Parathyroid adenoma (tissue), 2 donors: ENCODE measurements at regions not wholly inside any gene's neighbourhood (a gene's known extent, or its start where the extent isn't known, plus 50 kb on each side); places are given as distances from the start of the nearest gene placed in this dataset.

Experiments used
- H2AFZ ChIP-seq: fragments of 300-600 bp; sonication (generic); one replicate; pipeline ENCODE4 v1.7.0; 2017; ENCODE audit warnings: antibody characterized with exemption, mild to moderate bottlenecking
- H3K27ac ChIP-seq: fragments of 300-600 bp; sonication (generic); one replicate; pipeline ENCODE4 v1.7.0; 2017
- H3K27me3 ChIP-seq: fragments of 300-600 bp; sonication (generic); one replicate; pipeline ENCODE4 v1.7.0; 2017; ENCODE audit warnings: low read length; ENCODE audit not compliant: control insufficient read depth, insufficient read depth
- H3K36me3 ChIP-seq: fragments of 300-600 bp; sonication (generic); one replicate; pipeline ENCODE4 v1.7.0; 2017; ENCODE audit warnings: low read length; ENCODE audit not compliant: control insufficient read depth, insufficient read depth
- H3K4me1 ChIP-seq: fragments of 300-600 bp; sonication (generic); one replicate; pipeline ENCODE4 v1.7.0; 2017; ENCODE audit warnings: control low read depth
- H3K4me2 ChIP-seq: fragments of 300-600 bp; sonication (generic); one replicate; pipeline ENCODE4 v1.7.0; 2017; ENCODE audit warnings: low read length
- H3K4me3 ChIP-seq: fragments of 300-600 bp; sonication (generic); one replicate; pipeline ENCODE4 v1.7.0; 2017; ENCODE audit warnings: low read depth, low read length
- H3K79me2 ChIP-seq: fragments of 300-600 bp; sonication (generic); one replicate; pipeline ENCODE4 v1.7.0; 2017; ENCODE audit warnings: control low read depth
- H3K9ac ChIP-seq: fragments of 300-600 bp; sonication (generic); one replicate; pipeline ENCODE4 v1.7.0; 2017; ENCODE audit warnings: mild to moderate bottlenecking
- H3K9me3 ChIP-seq: fragments of 300-600 bp; sonication (generic); one replicate; pipeline ENCODE4 v1.7.0; 2017; ENCODE audit warnings: low read length; ENCODE audit not compliant: control insufficient read depth
- CTCF ChIP-seq: fragments of 300-600 bp; sonication (generic); IDR thresholded peaks from one replicate; pipeline ENCODE4 v1.7.0; 2017; ENCODE audit warnings: antibody characterized with exemption, mild to moderate bottlenecking
- donor health status: primary hyperparathyroidism.

GRCh38 chr6:167493976-167494697 is 169.3 kb downstream of the TTLL2 start:
- Histone ChIP-seq H3K27me3 (peaks cover 3% of the 10 kb centered on the region), H3K4me1 (no peaks in the 10 kb centered on the region), H2AFZ (peak overlapping the region; percentile 22), H3K4me2 (no peak overlapping the region), H3K27ac (no peak overlapping the region), H3K4me3 (no peak overlapping the region), H3K36me3 (no peaks in the 10 kb centered on the region), H3K79me2 (no peaks in the 10 kb centered on the region), H3K9me3 (no peaks in the 10 kb centered on the region), H3K9ac (no peak overlapping the region)
- TF ChIP-seq CTCF, result no peak

GRCh38 chr6:167494698-167495435 is 170.0 kb downstream of the TTLL2 start:
- Histone ChIP-seq H3K9ac (no peak overlapping the region), H3K27ac (no peak overlapping the region), H3K4me2 (no peak overlapping the region), H3K4me1 (no peaks in the 10 kb centered on the region), H3K79me2 (no peaks in the 10 kb centered on the region), H3K4me3 (no peak overlapping the region), H3K36me3 (no peaks in the 10 kb centered on the region), H3K27me3 (peaks cover 3% of the 10 kb centered on the region), H3K9me3 (no peaks in the 10 kb centered on the region), H2AFZ (no peak overlapping the region)
- TF ChIP-seq CTCF, result no peak

DNA sequence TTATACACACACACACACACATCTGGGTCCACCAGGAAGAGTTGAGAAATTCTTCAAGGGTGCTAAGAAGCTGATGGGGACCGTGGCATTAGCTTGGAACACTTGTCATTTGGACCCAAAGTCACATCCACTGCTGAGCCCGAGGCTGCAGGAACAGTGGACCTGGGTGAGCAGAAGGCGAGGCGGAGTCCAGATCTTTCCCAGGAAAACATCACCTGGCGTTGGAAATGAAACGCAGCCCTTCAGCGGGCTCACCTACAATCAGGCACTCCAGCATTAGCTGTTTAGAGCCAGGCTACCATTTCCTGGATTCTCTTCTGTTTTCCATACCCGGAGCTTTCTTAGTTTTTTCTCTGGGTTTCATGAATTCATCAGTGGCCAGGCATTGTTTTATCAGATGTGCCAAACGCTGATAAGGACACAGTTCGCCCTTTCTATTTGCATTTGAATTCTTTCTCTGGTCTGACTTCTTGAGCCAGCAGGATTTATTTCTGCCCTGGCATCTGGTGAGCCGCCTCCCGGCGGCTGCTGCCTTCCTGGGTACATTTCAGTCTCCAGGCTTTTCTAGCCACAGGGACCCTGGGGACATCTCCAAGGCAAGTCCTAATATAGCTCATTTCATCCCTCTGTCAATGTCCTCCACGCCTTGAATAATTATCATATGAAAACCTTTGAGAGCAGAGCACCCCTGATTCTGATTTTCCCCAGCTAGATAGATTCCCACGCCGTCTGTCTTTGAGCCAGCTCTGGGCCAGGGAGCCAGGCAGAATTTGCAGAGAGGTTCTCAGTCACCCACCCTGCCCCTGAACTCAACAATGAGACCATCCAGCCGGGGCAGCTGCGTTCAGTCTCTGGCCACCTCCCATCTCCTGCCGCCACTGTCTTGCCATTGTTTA is 170.9 kb downstream of the TTLL2 start:
- Histone ChIP-seq H3K4me1 (no peaks in the 10 kb centered on the region), H3K27me3 (peaks cover 3% of the 10 kb centered on the region), H3K9ac (no peak overlapping the region), H3K9me3 (no peaks in the 10 kb centered on the region), H3K36me3 (no peaks in the 10 kb centered on the region), H3K79me2 (no peaks in the 10 kb centered on the region), H3K27ac (no peak overlapping the region), H2AFZ (no peak overlapping the region), H3K4me3 (no peak overlapping the region), H3K4me2 (no peak overlapping the region)
- no peak for TF ChIP-seq CTCF

- no peak for TF ChIP-seq CTCF
- no peak overlapping the region for H3K9ac ChIP-seq
- no peak overlapping the region for H3K27ac ChIP-seq
- no peak overlapping the region for H2AFZ ChIP-seq
- H3K9me3 ChIP-seq, result no peaks in the 10 kb centered on the region
- H3K36me3 ChIP-seq, result no peaks in the 10 kb centered on the region
- H3K4me1 ChIP-seq, result no peaks in the 10 kb centered on the region
- H3K27me3 ChIP-seq, result peaks cover 3% of the 10 kb centered on the region
- H3K79me2 ChIP-seq, result no peaks in the 10 kb centered on the region
- no peak overlapping the region for H3K4me3 ChIP-seq
- H3K4me2 ChIP-seq, result no peak overlapping the region
Observed at GRCh38 chr6:167496707-167497106, 171.8 kb downstream of the TTLL2 start.
